K562 (cell line): ENCODE measurements at regions not wholly inside any gene's neighbourhood (a gene's known extent, or its start where the extent isn't known, plus 50 kb on each side); places are given as distances from the start of the nearest gene placed in this dataset.

Experiments used
- ATAC-seq: fragments of 200-7000 bp; cut with Tn5 transposase; 3 replicates; pipeline ENCODE4 v1.9.1; 2020; ENCODE audit warnings: moderate library complexity
- BruUV-seq: library from RNA; stranded (reverse); fragments of 400-500 nt; replicated peaks from 2 replicates; lab custom pipeline; 2021; lab: Mats Ljungman, UMichigan
- CTCF ChIA-PET: fragments of 300-600 bp; formaldehyde crosslinking; extraction: SDS; loops from one replicate; lab custom pipeline; 2021; ENCODE audit warnings: low intra/inter-chr PET ratio; lab: Yijun Ruan, JAX
- POLR2A ChIA-PET: fragments of 300-600, 350-650 bp; sonication (Branson Sonifier 250); formaldehyde crosslinking; extraction: SDS; loops from one replicate; lab custom pipeline; 2021; ENCODE audit warnings: antibody characterized with exemption, inconsistent platforms; lab: Yijun Ruan, JAX
- DNase-seq, 4 experiments: peaks; one replicate each; pipeline versions ENCODE4 v3.0.0 to v3.0.0-alpha.2; 2011 to 2018; ENCODE audit warnings: low spot score in 3 of 4, mixed read lengths in 3 of 4; ENCODE audit errors: extremely low read depth in 1 of 4
- FAIRE-seq: peaks from 2 replicates; lab custom pipeline; 2011; peaks lifted over from hg19 to GRCh38; lab: Jason Lieb, UNC
- H2AFZ ChIP-seq: 2 replicates; pipeline ENCODE4 v1.6.0; 2011; ENCODE audit warnings: low read depth, low read length, control low read depth, inconsistent platforms
- H3K27ac ChIP-seq: fragments of 200-600 bp; 3 replicates; pipeline ENCODE4 v1.8.0; 2011; ENCODE audit warnings: low read depth, mild to moderate bottlenecking, control low read depth, inconsistent platforms, low read length, moderate library complexity, mixed read lengths; ENCODE audit errors: extremely low read depth
- H3K27me3 ChIP-seq, 2 experiments: fragments of 300-600 bp in 1 of 2; 2 replicates in 1 of 2; 3 replicates in 1 of 2; pipeline versions ENCODE4 v1.6.0 to v1.8.0; 2011; ENCODE audit warnings: inconsistent platforms in 2 of 2, low read length in 2 of 2, mild to moderate bottlenecking in 1 of 2, mixed read lengths in 1 of 2, moderate library complexity in 1 of 2; ENCODE audit not compliant: control insufficient read depth in 2 of 2, insufficient read depth in 2 of 2
- H3K36me3 ChIP-seq: fragments of 300-600 bp; 3 replicates; pipeline ENCODE4 v1.8.0; 2011; ENCODE audit warnings: mild to moderate bottlenecking, low read length, inconsistent platforms; ENCODE audit not compliant: control insufficient read depth, insufficient read depth
- H3K4me1 ChIP-seq, 2 experiments: fragments of 200-600 bp in 1 of 2; replicated peaks in 1 of 2; 2 replicates in 1 of 2; 3 replicates in 1 of 2; pipeline versions ENCODE4 v1.5.1 to v1.8.0; 2011; ENCODE audit warnings: inconsistent platforms in 2 of 2, low read length in 2 of 2, mild to moderate bottlenecking in 1 of 2, mixed read lengths in 1 of 2, moderate library complexity in 1 of 2; ENCODE audit not compliant: control insufficient read depth in 2 of 2, insufficient read depth in 2 of 2
- H3K4me2 ChIP-seq: 2 replicates; pipeline ENCODE4 v1.6.1; 2011; ENCODE audit warnings: low read length, control low read depth, inconsistent platforms, mixed read lengths; ENCODE audit not compliant: insufficient read depth
- H3K4me3 ChIP-seq: fragments of 200-600 bp; sonication (generic), shearing (Covaris generic); 2 replicates; pipeline ENCODE4 v1.5.1; 2016; ENCODE audit warnings: control low read depth, inconsistent platforms
- H3K79me2 ChIP-seq: fragments of 200-600 bp; 3 replicates; pipeline ENCODE4 v1.8.0; 2011; ENCODE audit warnings: low read length, inconsistent platforms; ENCODE audit not compliant: control insufficient read depth, insufficient read depth
- H3K9ac ChIP-seq, 2 experiments: 2 replicates each; pipeline versions ENCODE4 v1.6.0 to v1.6.1; 2011; ENCODE audit warnings: low read depth in 2 of 2, low read length in 2 of 2, control low read depth in 1 of 2, inconsistent platforms in 1 of 2, mild to moderate bottlenecking in 1 of 2, mixed read lengths in 1 of 2; ENCODE audit not compliant: insufficient read depth in 1 of 2
- H3K9me1 ChIP-seq: one replicate; pipeline ENCODE4 v1.6.0; 2011; ENCODE audit warnings: inconsistent platforms, mild to moderate bottlenecking, low read length, moderate library complexity; ENCODE audit not compliant: control insufficient read depth, insufficient read depth
- H3K9me3 ChIP-seq: replicated peaks from 2 replicates; pipeline ENCODE4 v1.5.1; 2011; ENCODE audit warnings: low read depth, low read length, inconsistent platforms; ENCODE audit not compliant: control insufficient read depth, insufficient read depth
- H4K20me1 ChIP-seq: replicated peaks from 2 replicates; pipeline ENCODE4 v1.6.1; 2011; ENCODE audit warnings: low read length, inconsistent platforms, mixed read lengths; ENCODE audit not compliant: control insufficient read depth, insufficient read depth
- C11orf30 ChIP-seq: fragments of 450-650 bp; IDR thresholded peaks from 2 replicates; pipeline ENCODE4 v1.6.1; 2016; ENCODE audit warnings: low read depth, mild to moderate bottlenecking
- KLF6 ChIP-seq: fragments of 250-450 bp; sonication (Bioruptor Pico); IDR thresholded peaks from 2 replicates; pipeline ENCODE4 v1.4.0; 2020; ENCODE audit warnings: mild to moderate bottlenecking, moderate library complexity, borderline replicate concordance
- MAFG ChIP-seq: fragments of 450-650 bp; conservative IDR thresholded peaks from 2 replicates; pipeline ENCODE4 v1.6.1; 2016; ENCODE audit warnings: missing genetic modification characterization, missing compliant biosample characterization
- RBM25 ChIP-seq: fragments of 200-400 bp; formaldehyde crosslinking; IDR thresholded peaks from 2 replicates; pipeline ENCODE4 v1.6.1; 2018; ENCODE audit warnings: low read length, low read depth, moderate library complexity; ENCODE audit not compliant: severe bottlenecking
- WGBS: fragments of 100-300 bp; shearing (Covaris generic); methylation state at CpG from one replicate; pipeline ENCODE4 v1.1.6; 2016; ENCODE audit warnings: low coverage, mixed read lengths; ENCODE audit not compliant: insufficient coverage; ENCODE audit errors: missing lambda C conversion rate; 5-methylcytosine and 5-hydroxymethylcytosine counted together
- in situ Hi-C: fragments of 300-500 bp; cut with MboI; formaldehyde crosslinking; loops from 4 replicates; pipeline ENCODE4 v1.15.0; 2018; ENCODE audit warnings: inconsistent platforms, mixed read lengths
- intact Hi-C: fragments of 100-400 bp; cut with micrococcal nuclease; formaldehyde crosslinking; loops from 2 replicates; pipeline ENCODE4 v1.14.2; 2022
- TF ChIP-seq, protein P1 (sequence below): sonication (generic); formaldehyde crosslinking; IDR thresholded peaks from 2 replicates; pipeline ENCODE4 v1.8.0; 2023; ENCODE audit warnings: mild to moderate bottlenecking, missing genetic modification reagents

DNA sequence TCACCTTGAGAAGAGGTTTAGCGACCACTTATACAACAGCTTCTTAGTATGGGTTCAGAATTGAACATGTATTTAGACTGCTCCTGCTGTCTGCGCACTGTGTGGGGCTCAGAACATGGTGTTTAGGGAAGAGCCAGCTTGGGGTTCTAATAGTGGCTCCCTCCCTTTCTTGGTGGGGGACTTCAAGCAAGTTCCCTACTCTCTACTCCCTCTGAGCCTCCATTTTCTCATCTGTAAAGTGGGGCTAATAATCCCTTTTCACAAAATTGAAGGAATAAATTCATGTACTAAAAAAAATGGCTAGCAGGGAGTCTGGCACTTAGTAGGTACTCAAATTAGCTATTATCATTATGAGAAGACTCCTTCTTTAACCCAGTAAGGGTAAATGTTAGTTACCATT is 97.5 kb upstream of the SPATA12 start:
- Histone ChIP-seq H3K27ac (no peak overlapping the region), H3K9me3 (no peaks in the 10 kb centered on the region), H3K4me1 (no peaks in the 10 kb centered on the region; a peak in 1 of 5 replicates), H3K4me3 (no peak overlapping the region), H3K9me1 (no peaks in the 10 kb centered on the region), H3K27me3 (no peaks in the 10 kb centered on the region; a peak in 2 of 5 replicates), H3K79me2 (no peaks in the 10 kb centered on the region), H2AFZ (no peak overlapping the region), H3K36me3 (no peaks in the 10 kb centered on the region), H3K9ac (no peak overlapping the region), H4K20me1 (no peaks in the 10 kb centered on the region), H3K4me2 (no peak overlapping the region)
- TF ChIP-seq RBM25 (peak; percentile 12), KLF6 (no peak)
- intact Hi-C loops = no loop called here
- BruUV-seq = no TSS peak
- ChIA-PET POLR2A (no interaction called here), CTCF (no interaction called here)
- WGBS = 21% methylated on average over 2 of the region's 2 CpGs
- ATAC-seq (no peak), FAIRE-seq (no peak), DNase-seq (no peak)
- in situ Hi-C loops = no loop called here

DNA sequence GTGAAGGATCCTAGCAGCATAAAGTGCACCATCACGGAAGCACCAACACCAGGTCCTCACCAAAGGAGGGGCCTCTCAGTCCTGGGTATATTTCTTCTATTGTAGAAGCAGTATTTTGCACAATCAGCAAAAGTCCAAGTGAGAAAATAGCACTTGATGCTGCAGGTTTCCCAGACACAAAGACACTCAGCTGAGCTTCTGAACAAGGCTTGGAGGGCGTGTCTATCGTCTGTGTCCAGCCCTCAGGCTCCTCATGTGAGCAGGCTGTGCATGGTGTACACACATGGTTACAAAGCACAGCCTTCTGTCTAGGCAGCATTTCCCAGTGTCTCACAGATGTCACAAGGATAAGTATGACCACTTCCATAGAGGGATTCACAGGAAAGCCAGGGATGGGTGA is 98.3 kb upstream of the SPATA12 start:
- FAIRE-seq = no peak
- POLR2A ChIA-PET = interaction anchor here (1.0 kb wide), 1 partner anchor 8 kb away, joined by 3 read pairs; no protein-coding TSS in a partner anchor
- TF ChIP-seq MAFG = peak; percentile 78
- TF ChIP-seq, protein P1, sequence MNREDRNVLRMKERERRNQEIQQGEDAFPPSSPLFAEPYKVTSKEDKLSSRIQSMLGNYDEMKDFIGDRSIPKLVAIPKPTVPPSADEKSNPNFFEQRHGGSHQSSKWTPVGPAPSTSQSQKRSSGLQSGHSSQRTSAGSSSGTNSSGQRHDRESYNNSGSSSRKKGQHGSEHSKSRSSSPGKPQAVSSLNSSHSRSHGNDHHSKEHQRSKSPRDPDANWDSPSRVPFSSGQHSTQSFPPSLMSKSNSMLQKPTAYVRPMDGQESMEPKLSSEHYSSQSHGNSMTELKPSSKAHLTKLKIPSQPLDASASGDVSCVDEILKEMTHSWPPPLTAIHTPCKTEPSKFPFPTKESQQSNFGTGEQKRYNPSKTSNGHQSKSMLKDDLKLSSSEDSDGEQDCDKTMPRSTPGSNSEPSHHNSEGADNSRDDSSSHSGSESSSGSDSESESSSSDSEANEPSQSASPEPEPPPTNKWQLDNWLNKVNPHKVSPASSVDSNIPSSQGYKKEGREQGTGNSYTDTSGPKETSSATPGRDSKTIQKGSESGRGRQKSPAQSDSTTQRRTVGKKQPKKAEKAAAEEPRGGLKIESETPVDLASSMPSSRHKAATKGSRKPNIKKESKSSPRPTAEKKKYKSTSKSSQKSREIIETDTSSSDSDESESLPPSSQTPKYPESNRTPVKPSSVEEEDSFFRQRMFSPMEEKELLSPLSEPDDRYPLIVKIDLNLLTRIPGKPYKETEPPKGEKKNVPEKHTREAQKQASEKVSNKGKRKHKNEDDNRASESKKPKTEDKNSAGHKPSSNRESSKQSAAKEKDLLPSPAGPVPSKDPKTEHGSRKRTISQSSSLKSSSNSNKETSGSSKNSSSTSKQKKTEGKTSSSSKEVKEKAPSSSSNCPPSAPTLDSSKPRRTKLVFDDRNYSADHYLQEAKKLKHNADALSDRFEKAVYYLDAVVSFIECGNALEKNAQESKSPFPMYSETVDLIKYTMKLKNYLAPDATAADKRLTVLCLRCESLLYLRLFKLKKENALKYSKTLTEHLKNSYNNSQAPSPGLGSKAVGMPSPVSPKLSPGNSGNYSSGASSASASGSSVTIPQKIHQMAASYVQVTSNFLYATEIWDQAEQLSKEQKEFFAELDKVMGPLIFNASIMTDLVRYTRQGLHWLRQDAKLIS (CRISPR knock-in tag) = no peak
- peak; percentile 70; the same call in 1 of the 2 replicates for TF ChIP-seq C11orf30

More for the DNA sequence above, 98.3 kb upstream of the SPATA12 start:
- H3K4me1 ChIP-seq = no peaks in the 10 kb centered on the region; a peak in 1 of 5 replicates
- no peak overlapping the region for H2AFZ ChIP-seq
- no peak overlapping the region for H3K9ac ChIP-seq
- ATAC-seq = no peak
- CTCF ChIA-PET = no interaction called here
- DNase-seq = no peak
- WGBS = 0% methylated on average over 3 of the region's 3 CpGs
- no peaks in the 10 kb centered on the region; a peak in 2 of 5 replicates for H3K27me3 ChIP-seq
- H3K27ac ChIP-seq = no peak overlapping the region
- BruUV-seq = no TSS peak
- H3K9me3 ChIP-seq = no peaks in the 10 kb centered on the region
- H3K4me2 ChIP-seq = no peak overlapping the region
- H3K4me3 ChIP-seq = no peak overlapping the region
- no peaks in the 10 kb centered on the region for H4K20me1 ChIP-seq
- no peaks in the 10 kb centered on the region for H3K79me2 ChIP-seq
- no peaks in the 10 kb centered on the region for H3K36me3 ChIP-seq
- intact Hi-C loops (no loop called here), in situ Hi-C loops (no loop called here)
- no peaks in the 10 kb centered on the region for H3K9me1 ChIP-seq
